COR-L47 (cell line): ENCODE measurements at regions not wholly inside any gene's neighbourhood (a gene's known extent, or its start where the extent isn't known, plus 50 kb on each side); places are given as distances from the start of the nearest gene placed in this dataset.
"Not testable (repeated sequence)": the region's sequence is repeated elsewhere in the genome, so short reads cannot be mapped to it uniquely, and the experiment has no call there.

Experiments used
- DNase-seq: peaks from one replicate; lab custom pipeline; 2025; lab: John Stamatoyannopoulos, UW

- no peak for DNase-seq
These were observed 161.8 kb upstream of the LDB2 start for GRCh38 chr4:17060230-17060629.

GRCh38 chr4:17058916-17059741, 160.7 kb upstream of the LDB2 start:
- no peak for DNase-seq

- no peak for DNase-seq
These were observed 160.1 kb upstream of the LDB2 start for GRCh38 chr4:17058536-17058915.

GRCh38 chr4:17057035-17057434, 158.6 kb upstream of the LDB2 start:
- DNase-seq, result no peak

GRCh38 chr4:17055788-17056187, 157.3 kb upstream of the LDB2 start:
- DNase-seq, result no peak

- DNase-seq, result no peak
These were observed 147.4 kb upstream of the LDB2 start for GRCh38 chr4:17045866-17046265.

GRCh38 chr4:17038510-17039176, 140.2 kb upstream of the LDB2 start:
- DNase-seq, result no peak

GRCh38 chr4:17033768-17034181, 135.3 kb upstream of the LDB2 start:
- no peak for DNase-seq

- no peak for DNase-seq
These were observed 134.8 kb upstream of the LDB2 start for GRCh38 chr4:17033025-17033767.

GRCh38 chr4:17030543-17030942, 132.1 kb upstream of the LDB2 start:
- no peak for DNase-seq

- no peak for DNase-seq
These were observed 131.5 kb upstream of the LDB2 start for GRCh38 chr4:17029964-17030363.

GRCh38 chr4:17029432-17029831, 131.0 kb upstream of the LDB2 start:
- DNase-seq, result no peak

- DNase-seq, result no peak
These were observed 129.1 kb upstream of the LDB2 start for GRCh38 chr4:17027495-17027894.

GRCh38 chr4:17024425-17024824, 126.0 kb upstream of the LDB2 start:
- no peak for DNase-seq

- DNase-seq, result no peak
These were observed 122.5 kb upstream of the LDB2 start for GRCh38 chr4:17020901-17021300.

GRCh38 chr4:17020451-17020850, 122.0 kb upstream of the LDB2 start:
- no peak for DNase-seq

GRCh38 chr4:17018621-17019020, 120.2 kb upstream of the LDB2 start:
- not testable (repeated sequence) for DNase-seq

- DNase-seq, result no peak
These were observed 119.6 kb upstream of the LDB2 start for GRCh38 chr4:17018013-17018412.

GRCh38 chr4:17013382-17014006, 115.0 kb upstream of the LDB2 start:
- DNase-seq, result no peak

GRCh38 chr4:17012451-17012850, 114.0 kb upstream of the LDB2 start:
- DNase-seq, result no peak

- DNase-seq, result no peak
These were observed 112.1 kb upstream of the LDB2 start for GRCh38 chr4:17010426-17011087.

- no peak for DNase-seq
These were observed 111.5 kb upstream of the LDB2 start for GRCh38 chr4:17009871-17010367.
